ENCODE measurements at regions not wholly inside any gene's neighbourhood (a gene's known extent, or its start where the extent isn't known, plus 50 kb on each side); places are given as distances from the start of the nearest gene placed in this dataset.

- TF ChIP-seq EZH2 (IDR thresholded peaks at IDR 0.05; ENCODE audit: borderline replicate concordance, low read length) (no peak), CTCF (conservative IDR thresholded peaks at IDR 0.05 in 1 of 2, IDR thresholded peaks at IDR 0.05 in 1 of 2; ENCODE audit: extremely low read depth in 1 of 2, insufficient read depth in 1 of 2, low read depth in 1 of 2, low read length in 2 of 2) (no peak)
Observed at GRCh38 chr11:128310005-128310404, 277.4 kb downstream of the ETS1 start.
